GM19463 (cell line): ENCODE measurements at regions not wholly inside any gene's neighbourhood (a gene's known extent, or its start where the extent isn't known, plus 50 kb on each side); places are given as distances from the start of the nearest gene placed in this dataset.
"Not testable (repeated sequence)": the region's sequence is repeated elsewhere in the genome, so short reads cannot be mapped to it uniquely, and the experiment has no call there.

Experiments
- ATAC-seq: cut with Tn5 transposase; IDR thresholded peaks from one replicate; pipeline ENCODE4 v1.9.1; 2021; ENCODE audit warnings: mild to moderate bottlenecking, moderate library complexity; ENCODE audit not compliant: unreplicated experiment

DNA sequence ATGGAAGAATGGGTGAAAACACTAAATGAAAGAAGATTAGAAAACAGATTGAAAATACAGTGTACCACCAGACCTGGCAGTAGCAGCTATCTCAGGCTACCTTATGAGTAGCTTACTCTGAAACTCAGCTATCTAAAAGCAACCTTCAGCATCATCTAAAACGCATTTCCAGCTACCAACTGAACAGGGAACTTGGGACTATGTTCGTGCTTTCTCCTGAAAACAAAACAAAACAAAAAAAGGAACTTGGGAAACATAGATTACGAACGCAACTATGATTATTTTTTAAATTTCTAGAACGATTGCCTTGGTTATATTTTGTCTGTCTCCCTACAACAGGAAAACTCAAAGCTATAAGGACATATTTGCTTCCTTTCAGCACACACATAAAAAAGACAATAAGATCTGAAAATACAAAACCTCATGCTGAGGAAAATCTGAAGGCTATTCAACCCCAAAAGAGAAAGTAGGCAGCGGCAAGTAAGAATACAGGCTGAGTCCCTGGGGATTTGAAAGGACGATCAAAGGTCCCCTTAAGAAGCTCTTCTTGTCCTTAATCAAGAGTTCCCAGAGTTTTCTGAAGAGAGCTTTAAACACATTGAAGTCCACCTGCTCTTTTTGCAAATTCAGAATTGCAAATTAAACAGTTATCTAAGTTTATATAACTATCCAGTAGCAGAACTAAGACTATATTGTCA, 53.4 kb downstream of the OR2K2 start:
- no peak for ATAC-seq

DNA sequence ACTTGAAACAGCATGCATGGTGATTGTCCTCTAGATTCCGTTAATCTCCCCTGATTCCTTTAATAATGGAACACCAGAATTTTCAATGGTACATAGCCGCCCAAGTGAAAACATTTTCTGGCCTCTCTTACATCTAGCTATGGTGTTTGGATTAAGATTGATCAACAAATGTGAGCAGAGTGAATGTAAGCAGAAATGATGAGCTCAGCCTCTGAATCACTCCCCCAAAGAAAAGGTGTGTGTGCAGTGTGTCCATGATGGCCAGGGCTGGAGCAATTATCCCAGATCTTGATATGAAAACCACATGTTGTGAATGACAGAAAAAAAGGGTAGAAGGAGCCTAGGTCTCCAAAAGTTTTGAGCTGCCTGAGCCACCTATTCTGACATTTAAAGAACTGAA, 55.3 kb downstream of the OR2K2 start:
- ATAC-seq = no peak

DNA sequence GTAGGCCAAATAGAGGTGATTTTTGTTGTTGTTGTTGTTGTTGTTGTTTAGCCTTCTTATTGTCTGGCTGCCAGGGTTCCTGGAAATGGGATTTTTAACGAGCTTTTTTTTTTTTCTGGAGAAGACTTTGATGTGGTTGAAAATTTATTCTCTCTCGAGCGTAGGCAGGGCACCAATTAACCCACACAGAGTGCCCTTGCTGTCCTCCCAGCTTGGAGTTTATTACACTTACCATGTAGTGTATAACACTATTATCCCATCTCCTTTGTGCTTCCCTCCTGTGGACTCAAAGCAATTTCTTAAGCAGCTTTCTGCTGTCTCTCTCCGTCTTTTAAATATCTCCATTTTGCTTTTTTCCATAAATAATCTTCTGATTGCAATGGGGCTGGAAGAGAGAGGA, 57.4 kb downstream of the OR2K2 start:
- no peak for ATAC-seq

DNA sequence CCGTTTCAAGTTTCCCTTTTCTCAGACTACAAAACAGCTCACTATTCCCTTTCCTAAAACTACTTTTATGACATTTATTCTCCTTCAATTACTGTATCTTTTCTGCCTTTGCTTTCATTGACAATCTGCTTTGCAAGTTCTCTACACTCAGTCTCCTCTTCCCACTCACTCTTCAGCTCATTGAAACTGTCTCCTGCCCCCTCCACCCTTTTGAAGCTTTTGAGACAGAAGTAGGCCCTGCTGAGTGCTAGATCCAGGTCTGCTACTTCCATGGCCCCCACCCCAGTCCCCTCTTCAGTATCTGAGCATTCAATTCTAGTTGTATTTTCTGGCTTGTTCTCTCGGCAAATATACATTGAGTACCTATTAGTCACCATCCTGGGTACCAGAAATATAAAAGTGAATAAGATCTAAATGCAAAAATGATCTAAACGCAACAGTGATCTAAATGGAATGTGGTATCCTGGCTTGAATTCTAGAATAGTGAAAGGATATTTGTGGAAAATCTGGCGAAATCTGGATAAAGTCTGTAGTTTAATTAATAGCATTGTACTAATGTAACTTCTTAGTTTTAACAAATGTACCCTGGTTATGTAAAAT, 58.4 kb downstream of the OR2K2 start:
- no peak for ATAC-seq

DNA sequence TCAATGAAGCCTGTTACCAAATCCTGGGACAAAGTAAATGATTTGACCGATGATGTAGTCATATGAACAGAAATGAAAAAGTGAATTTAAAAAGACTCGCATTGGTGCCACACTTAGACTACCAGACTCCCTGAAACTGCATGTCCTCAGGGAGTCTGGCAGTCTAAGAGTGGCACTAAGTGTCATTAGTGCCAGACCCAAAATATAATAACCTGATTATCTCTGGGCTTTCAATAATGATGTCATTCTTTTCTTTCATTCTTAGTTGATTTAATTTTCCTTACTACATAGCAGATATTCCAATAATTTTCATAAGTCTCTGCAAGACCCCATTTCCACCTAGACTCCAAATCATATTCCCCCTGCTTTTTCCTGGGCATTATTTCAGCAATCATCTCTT, 59.0 kb downstream of the OR2K2 start:
- no peak for ATAC-seq

DNA sequence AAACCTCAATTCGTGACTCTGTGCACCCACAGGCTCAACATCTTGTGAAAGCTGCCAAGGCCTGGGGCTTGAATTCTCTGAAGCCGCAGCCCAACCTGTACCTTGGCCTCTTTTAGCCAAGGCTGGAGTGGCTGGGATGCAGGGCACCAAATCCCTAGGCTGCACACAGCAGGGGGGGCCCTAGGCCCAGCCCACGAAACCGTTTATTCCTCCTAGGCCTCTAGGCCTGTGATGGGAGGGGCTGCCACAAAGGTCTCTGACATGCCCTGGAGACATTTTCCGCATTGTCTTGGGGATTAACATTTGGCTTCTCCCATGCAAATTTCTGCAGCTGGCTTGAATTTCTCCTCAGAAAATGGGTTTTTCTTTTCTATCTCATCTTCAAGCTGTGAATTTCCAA, 64.0 kb downstream of the OR2K2 start:
- ATAC-seq = not testable (repeated sequence)

GRCh38 chr9:111263116-111263515, 66.9 kb downstream of the OR2K2 start:
- no peak for ATAC-seq

GRCh38 chr9:111258875-111259271, 71.2 kb downstream of the OR2K2 start:
- ATAC-seq = no peak

DNA sequence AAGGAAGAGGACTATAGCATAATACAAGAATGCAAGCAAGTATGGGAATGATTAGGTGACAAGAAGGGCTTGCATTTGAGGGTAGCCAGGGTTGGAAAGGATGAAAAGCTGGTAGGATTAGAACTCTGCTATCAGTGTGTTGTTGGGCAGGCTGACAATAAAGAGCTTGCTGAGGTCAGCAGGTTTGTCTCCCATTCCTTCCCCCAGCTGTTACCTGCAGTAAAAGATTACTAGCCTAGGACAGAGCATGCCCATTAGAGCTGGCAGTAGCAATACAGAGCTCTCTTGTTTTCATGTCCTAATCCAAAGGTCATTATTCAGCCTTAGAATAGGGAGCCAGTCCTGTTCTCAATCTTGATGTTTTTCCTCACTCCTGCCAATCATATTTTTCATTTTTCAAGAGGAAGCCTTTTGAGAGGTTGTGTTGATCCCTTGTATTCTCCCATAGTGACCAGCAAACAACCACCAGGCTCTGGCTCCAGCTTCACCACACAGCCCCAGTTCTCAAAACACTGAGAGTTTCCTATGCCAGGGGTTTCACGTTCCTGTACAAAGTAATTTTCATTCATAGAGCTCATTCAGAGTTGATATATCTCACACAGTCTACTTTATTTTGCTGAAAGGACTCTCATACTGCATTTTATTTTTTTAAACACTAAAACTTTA, 71.7 kb downstream of the OR2K2 start:
- no peak for ATAC-seq

DNA sequence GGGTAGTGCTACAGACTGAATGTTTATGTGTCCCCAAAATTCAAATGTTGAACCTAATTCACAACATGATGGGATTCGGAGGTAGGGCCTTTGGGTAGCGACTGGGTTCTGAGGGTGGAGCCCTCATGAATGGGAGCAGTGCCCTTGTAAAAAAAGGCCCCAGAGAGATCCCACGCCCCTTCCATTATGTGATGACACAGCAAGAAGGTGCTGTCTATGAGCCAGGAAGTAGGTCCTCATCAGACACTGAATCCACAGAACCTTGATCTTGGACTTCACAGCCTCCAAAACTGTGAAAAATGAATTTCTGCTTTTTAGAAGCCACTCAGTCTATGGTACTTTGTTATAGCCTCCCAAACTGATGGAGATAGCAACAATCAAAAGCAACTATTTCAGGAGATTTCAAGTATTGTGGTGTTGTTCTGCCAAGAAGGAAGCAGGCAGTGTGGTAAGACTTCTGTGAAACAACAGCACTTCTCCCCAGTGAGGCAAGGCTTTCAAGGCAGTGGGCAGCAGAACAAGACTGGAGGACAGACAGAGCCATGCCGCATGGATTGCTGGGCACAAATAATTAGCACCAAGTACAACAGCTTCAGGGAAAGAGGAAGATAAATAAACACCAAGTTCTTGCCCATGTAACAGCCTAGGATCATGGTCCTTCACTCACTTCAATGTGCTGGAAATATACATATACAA, 76.1 kb downstream of the OR2K2 start:
- ATAC-seq = no peak

- ATAC-seq = no peak
Observed at GRCh38 chr9:111250875-111251842, 78.9 kb downstream of the OR2K2 start.

DNA sequence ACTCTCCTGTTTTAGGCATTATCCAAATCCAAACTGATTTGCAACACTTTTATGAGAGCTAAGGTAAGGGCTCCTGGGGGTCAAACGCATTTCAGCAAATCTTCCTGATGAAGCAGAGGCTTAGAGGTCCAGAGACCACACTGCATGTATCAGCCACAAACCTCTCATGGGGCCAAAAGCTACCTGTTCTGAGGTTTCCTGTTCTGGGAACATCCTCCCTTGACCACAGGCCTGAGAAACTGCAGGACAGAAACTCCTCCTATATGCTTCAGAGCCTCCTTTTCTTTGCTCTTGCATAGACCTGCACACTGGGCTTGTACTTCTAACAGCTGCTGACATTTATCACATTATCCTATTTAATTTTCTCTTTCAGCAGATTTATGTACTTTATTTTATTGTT, 92.6 kb downstream of the OR2K2 start:
- no peak for ATAC-seq

DNA sequence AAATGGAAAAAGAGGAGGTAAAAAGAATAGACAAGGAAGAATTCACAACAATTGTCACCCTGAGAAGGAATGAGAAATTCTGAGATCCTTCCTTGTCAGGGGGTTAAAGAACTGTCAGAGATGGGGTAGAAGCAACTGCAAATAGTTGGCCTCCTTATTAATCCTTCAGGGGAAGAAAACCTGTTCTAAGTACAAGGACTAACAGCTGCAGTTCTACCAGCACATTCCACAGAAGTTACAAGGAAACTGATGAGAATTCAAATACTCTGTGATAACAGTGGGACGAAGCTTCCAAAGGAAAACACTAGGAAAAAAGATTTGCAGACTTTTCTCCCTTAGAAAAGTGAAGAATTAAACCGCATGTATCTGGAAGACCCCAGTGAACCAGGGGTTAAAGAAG, 93.7 kb downstream of the OR2K2 start:
- ATAC-seq = no peak

GRCh38 chr9:111233963-111234362, 96.1 kb downstream of the OR2K2 start:
- no peak for ATAC-seq

DNA sequence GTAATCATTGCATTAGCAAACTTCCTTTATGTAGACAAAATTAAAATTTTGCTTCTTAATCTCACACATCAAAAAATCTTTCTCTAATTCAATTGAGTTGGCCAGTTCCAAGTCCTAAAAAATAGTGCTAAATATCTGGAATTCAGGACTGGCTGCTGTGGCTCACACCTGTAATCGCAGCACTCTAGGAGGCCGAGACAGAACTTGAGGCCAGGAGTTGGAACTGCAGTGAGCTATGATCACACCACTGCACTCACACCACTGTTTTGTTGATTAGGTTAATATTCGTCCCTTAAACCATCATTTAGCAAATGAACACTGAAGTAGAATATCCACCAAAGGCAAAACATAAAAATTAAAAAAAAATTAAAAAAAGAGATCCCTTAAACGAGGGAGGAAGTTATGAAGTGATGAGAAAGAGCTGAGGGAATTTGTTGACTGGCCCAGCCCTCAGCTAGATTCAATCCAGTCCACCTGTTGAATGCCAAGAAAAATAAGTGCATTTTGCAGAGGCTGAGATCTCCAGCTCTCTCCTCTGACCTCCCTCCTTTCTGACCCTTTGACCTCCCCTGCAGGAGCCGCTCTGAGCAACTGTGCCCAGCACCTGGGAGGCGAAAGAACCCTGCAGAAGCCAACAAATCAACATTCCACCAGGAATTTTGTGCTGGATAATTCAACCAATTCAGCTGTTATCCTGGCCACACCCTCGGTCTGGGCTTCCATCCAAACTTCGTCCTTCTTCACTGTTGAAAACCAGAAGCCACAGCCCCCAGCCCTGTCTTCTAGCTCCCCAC, 96.8 kb downstream of the OR2K2 start:
- ATAC-seq = no peak

GRCh38 chr9:111231801-111232580, 98.0 kb downstream of the OR2K2 start:
- no peak for ATAC-seq

DNA sequence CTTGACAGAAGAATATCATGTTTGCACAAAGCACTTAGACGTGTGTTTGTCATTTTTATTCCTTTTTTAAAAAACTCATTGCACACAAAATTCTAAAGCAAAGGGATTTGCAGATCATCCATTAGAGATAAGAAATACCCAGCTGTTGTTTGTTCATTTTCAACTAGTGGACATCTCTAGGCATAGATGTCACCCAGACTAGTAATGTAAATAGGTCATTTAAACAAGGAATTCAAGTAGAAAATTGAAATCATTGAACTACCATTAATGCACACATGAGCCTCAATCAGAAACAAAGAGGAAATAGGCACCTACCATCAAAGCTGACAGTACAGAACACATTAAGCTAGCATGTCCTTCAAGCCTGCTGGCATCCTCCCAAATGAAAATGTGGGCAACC, 107.3 kb downstream of the OR2K2 start:
- ATAC-seq = no peak

GRCh38 chr9:111212874-111213273, 117.2 kb downstream of the OR2K2 start:
- no peak for ATAC-seq

- no peak for ATAC-seq
Observed at GRCh38 chr9:111198936-111199335, 131.1 kb downstream of the OR2K2 start.
